ENCODE measurements at regions not wholly inside any gene's neighbourhood (a gene's known extent, or its start where the extent isn't known, plus 50 kb on each side); places are given as distances from the start of the nearest gene placed in this dataset.

DNA sequence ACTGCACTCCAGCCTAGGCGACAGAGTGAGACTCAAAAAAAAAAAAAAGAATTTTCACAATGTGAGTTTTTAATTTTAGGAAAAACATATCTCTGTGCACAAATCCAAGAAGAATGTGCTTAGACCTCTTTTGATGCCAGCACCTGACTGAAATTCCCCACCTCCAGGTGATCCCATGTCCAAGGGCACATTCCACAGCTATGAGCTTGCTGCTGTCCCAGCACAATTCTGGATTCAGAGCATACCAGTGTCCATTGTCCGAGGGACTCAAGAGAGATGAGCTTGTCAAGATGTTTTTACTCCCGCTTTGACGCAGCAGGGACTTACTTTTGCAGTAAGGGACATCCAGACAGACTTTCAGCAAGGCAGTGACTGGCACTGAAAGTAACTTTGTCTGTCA lies 489.1 kb upstream of the ACVR2A start:
- Histone ChIP-seq H3K9me3 (replicated peaks in 1 of 11) (no peaks in the 10 kb centered on the region), H3K27me3 (no peaks in the 10 kb centered on the region), H3K4me1 (peaks cover 0 to 11% (median 5%) of the 10 kb centered on the region in 10 experiments; a peak in 9 of 20 replicates), H3K36me3 (no peaks in the 10 kb centered on the region), H4K20me1 (no peaks in the 10 kb centered on the region), H3K27ac (no peak overlapping the region), H3K4me3 (no peak overlapping the region), H3K9ac (no peak overlapping the region), H3K4me2 (no peak overlapping the region)
- TF ChIP-seq Cebpa-rat (IDR thresholded peaks at IDR 0.05) = no peak

DNA sequence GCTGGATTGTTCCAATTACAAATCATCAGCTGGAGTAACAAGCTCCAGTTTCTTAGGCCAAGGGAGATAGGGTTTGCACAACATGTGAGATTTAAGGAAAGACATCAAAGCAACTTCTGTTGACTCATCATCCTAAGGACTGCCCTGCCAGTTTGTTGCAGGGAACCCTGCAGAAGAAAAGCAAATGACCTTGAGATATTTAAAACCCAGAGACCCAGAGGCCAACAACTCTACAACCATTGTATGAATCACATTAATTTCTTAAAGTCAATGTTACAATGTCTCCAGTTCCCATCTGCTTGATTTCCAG lies 491.8 kb upstream of the ACVR2A start:
- Histone ChIP-seq H3K9ac (no peak overlapping the region), H3K4me3 (no peak overlapping the region), H3K4me2 (peak overlapping the region in 2 of 11 experiments; percentile 40 to 44; a peak in 3 of 22 replicates), H3K9me3 (replicated peaks in 1 of 11) (no peaks in the 10 kb centered on the region), H3K4me1 (peaks cover 0 to 11% (median 5%) of the 10 kb centered on the region in 10 experiments; a peak in 9 of 20 replicates), H3K27ac (no peak overlapping the region), H4K20me1 (no peaks in the 10 kb centered on the region), H3K27me3 (no peaks in the 10 kb centered on the region), H3K36me3 (no peaks in the 10 kb centered on the region)
- TF ChIP-seq Cebpa-rat (IDR thresholded peaks at IDR 0.05) = no peak

DNA sequence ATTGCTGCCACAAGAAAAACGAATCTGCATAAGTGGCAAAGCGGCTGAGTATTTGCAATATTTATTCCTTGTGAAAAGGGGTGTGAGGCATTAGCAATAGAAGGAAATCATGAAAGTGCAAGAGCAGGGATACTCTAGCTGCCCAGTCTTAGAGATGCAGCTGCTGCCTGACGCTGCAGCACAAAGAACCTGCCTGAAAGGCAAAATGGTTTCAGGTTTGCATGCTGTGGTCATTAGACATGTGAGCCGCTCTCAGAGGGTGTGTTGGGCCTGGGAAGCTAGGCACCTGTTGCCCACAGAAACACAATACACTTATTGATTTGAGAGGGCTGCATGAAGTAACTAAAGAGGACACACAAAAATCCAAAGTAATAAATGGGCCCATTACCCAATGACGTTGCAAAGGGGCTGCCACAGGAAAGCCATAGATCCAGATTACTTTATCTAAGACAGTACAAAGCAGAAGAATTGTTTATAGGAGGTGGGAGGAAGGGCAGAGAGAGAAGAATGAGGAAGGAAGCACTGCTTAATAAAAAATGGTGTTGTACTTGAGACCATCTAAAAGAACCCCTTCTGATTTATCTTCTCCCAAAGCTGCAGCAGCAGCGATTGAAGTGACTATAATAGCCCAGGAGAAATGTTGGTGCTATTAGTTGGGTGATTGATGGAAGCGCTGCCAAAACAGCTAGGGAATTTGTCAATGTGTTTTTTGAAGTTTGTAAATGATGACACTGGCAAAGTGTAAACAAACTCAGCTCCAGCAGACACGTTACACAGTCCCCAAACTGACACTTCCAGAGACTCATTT lies 492.4 kb upstream of the ACVR2A start:
- Histone ChIP-seq H3K27me3 (no peaks in the 10 kb centered on the region), H3K36me3 (no peaks in the 10 kb centered on the region), H3K4me3 (no peak overlapping the region), H3K4me2 (peak overlapping the region in 2 of 11 experiments; percentile 40 to 44; a peak in 4 of 22 replicates), H4K20me1 (no peaks in the 10 kb centered on the region), H3K27ac (no peak overlapping the region), H3K9me3 (replicated peaks in 1 of 11) (no peaks in the 10 kb centered on the region), H3K9ac (no peak overlapping the region), H3K4me1 (peaks cover 0 to 11% (median 5%) of the 10 kb centered on the region in 10 experiments; a peak in 9 of 20 replicates)
- TF ChIP-seq Cebpa-rat (IDR thresholded peaks at IDR 0.05) = no peak

DNA sequence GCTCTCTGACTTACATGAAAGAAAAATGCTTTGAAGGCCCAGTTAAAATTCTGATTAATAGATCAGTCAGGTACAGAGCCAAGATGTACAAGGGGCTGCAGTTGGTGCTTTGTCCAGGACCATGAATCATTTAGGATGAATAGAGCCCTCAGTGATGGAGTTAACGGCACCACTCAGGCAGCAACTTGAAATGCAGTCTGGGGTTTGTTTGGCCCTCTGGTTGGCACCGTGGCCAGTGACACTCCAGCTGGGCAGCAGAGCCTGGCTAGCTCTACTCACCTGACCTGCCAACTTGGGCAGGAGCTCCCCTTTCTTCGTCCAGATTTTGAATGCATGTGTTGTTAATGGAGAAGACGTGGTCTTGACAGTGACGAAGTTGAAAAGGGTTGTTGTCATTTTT lies 493.0 kb upstream of the ACVR2A start:
- H4K20me1 ChIP-seq = no peaks in the 10 kb centered on the region
- TF ChIP-seq Cebpa-rat (IDR thresholded peaks at IDR 0.05) = no peak
- H3K4me3 ChIP-seq = no peak overlapping the region
- peaks cover 0 to 11% (median 5%) of the 10 kb centered on the region in 10 experiments; a peak in 9 of 20 replicates for H3K4me1 ChIP-seq
- no peak overlapping the region for H3K27ac ChIP-seq
- H3K9ac ChIP-seq = no peak overlapping the region
- H3K36me3 ChIP-seq = no peaks in the 10 kb centered on the region
- H3K4me2 ChIP-seq = peak overlapping the region in 2 of 11 experiments; percentile 5 to 14; a peak in 1 of 22 replicates
- no peaks in the 10 kb centered on the region for H3K27me3 ChIP-seq
- no peaks in the 10 kb centered on the region for H3K9me3 ChIP-seq (replicated peaks in 1 of 11)

DNA sequence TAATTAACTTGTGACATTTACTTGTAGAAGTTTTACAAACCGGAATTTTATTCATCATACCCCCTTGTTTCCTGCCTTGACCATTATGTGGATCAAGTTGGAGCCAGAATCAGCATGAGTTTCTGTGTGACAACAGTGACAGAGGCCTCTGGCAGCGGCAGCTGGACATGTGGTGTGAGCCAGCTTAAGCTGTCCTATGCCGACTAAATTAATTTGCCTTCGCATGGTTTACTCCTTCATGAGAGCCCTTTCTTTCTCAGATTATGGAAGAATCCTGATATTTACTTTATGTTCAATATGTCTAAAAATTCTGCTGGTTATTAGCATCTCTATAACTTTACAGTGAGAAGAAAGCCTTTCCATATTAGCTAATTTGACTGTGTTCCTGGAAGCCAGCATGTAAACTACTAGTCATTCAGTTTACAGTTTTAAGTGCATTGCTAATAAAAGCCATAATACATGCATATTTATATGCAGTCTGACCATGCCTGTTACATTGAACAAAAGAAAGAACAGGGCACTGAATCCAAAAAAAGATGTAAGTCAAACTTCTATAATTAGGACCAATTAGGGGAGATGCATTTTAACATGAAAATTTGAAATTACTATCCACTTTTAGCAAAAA lies 495.8 kb upstream of the ACVR2A start:
- H3K4me1 ChIP-seq = peaks cover 0 to 11% (median 5%) of the 10 kb centered on the region in 10 experiments; a peak in 9 of 20 replicates
- no peak overlapping the region for H3K4me3 ChIP-seq
- no peaks in the 10 kb centered on the region for H3K36me3 ChIP-seq
- no peak overlapping the region for H3K4me2 ChIP-seq
- no peak for TF ChIP-seq Cebpa-rat (IDR thresholded peaks at IDR 0.05)
- H4K20me1 ChIP-seq = no peaks in the 10 kb centered on the region
- H3K9me3 ChIP-seq (replicated peaks in 1 of 11) = peaks cover 14 to 26% (median 18%) of the 10 kb centered on the region in 11 experiments; a peak in 21 of 22 replicates
- no peak overlapping the region for H3K9ac ChIP-seq
- no peaks in the 10 kb centered on the region for H3K27me3 ChIP-seq
- H3K27ac ChIP-seq = no peak overlapping the region

DNA sequence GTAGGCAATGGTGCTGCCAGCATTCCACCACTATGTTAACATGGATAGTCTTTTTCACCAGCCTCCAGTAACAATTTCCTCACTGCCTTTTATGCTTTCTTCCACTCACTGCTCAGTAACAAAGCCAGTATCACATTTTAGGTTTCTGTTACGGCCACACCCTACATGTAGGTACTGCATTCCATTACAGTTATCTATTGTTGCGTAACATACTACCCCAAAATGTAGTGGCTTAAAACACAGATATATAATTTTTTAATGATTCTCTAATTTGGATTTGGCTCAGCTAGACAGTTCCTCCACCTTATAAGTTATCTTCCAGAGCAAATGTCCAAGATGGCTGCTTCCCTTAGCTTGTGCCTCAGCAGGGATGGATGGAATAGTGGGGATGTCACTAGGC lies 498.7 kb upstream of the ACVR2A start:
- no peaks in the 10 kb centered on the region for H4K20me1 ChIP-seq
- H3K9ac ChIP-seq = no peak overlapping the region
- no peak overlapping the region for H3K27ac ChIP-seq
- no peak overlapping the region for H3K4me2 ChIP-seq
- peaks cover 14 to 34% (median 18%) of the 10 kb centered on the region in 11 experiments; a peak in 21 of 22 replicates for H3K9me3 ChIP-seq (replicated peaks in 1 of 11)
- TF ChIP-seq Cebpa-rat (IDR thresholded peaks at IDR 0.05) = peak in 6 of 11 experiments; percentile 31 to 76 (median 59); a peak in 9 of 22 replicates
- no peak overlapping the region for H3K4me3 ChIP-seq
- H3K36me3 ChIP-seq = no peaks in the 10 kb centered on the region
- H3K4me1 ChIP-seq = no peaks in the 10 kb centered on the region
- H3K27me3 ChIP-seq = no peaks in the 10 kb centered on the region

DNA sequence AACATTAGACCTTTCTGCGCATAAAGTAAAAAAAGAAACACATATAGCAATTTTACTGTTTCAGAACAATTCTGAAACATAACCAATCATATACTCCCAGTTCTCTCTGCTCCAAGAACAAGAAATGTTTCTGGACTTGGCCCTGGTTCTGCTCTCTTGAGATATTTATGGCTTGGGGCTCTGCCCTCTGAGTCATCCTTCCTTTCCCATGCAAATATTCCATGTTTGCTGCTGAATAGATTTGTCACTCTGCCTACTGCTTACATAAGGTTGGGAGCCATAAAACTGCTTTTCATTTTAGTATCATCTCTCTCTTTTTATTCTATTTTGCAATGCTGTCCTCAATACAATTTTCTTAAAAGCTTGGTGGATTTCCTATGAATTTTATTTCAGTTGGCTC lies 499.6 kb upstream of the ACVR2A start:
- Histone ChIP-seq H3K36me3 (no peaks in the 10 kb centered on the region), H3K27me3 (no peaks in the 10 kb centered on the region), H3K27ac (no peak overlapping the region), H3K4me2 (no peak overlapping the region), H3K4me3 (no peak overlapping the region), H3K9me3 (replicated peaks in 1 of 11) (peaks cover 14 to 34% (median 18%) of the 10 kb centered on the region in 11 experiments; a peak in 21 of 22 replicates), H3K4me1 (no peaks in the 10 kb centered on the region), H3K9ac (no peak overlapping the region), H4K20me1 (no peaks in the 10 kb centered on the region)
- TF ChIP-seq Cebpa-rat (IDR thresholded peaks at IDR 0.05) = no peak

DNA sequence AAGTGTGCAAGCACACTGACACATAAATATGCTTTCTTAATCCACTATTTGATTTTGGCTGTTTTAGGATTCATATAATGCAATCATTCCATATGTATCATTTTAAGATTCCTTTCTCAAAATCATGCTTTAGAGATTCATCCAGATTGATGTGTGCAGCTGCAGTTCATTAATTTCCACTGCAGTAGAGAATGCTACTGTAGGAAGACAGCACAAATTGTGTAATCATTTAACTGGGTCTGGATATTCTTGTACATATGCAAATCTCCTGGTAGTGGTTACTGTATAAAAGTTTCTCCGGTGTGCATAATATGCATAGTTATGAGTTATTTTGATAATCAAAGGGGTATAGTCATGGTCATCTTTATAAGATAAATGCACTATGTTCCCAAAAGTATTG lies 502.5 kb upstream of the ACVR2A start:
- no peak overlapping the region for H3K4me2 ChIP-seq
- TF ChIP-seq Cebpa-rat (IDR thresholded peaks at IDR 0.05) = no peak
- no peak overlapping the region for H3K4me3 ChIP-seq
- no peak overlapping the region for H3K27ac ChIP-seq
- no peaks in the 10 kb centered on the region for H3K4me1 ChIP-seq
- H3K9ac ChIP-seq = no peak overlapping the region
- no peaks in the 10 kb centered on the region for H3K36me3 ChIP-seq
- H3K27me3 ChIP-seq = no peaks in the 10 kb centered on the region
- no peaks in the 10 kb centered on the region for H4K20me1 ChIP-seq
- H3K9me3 ChIP-seq (replicated peaks in 1 of 11) = peaks cover 14 to 34% (median 18%) of the 10 kb centered on the region in 11 experiments; a peak in 21 of 22 replicates

DNA sequence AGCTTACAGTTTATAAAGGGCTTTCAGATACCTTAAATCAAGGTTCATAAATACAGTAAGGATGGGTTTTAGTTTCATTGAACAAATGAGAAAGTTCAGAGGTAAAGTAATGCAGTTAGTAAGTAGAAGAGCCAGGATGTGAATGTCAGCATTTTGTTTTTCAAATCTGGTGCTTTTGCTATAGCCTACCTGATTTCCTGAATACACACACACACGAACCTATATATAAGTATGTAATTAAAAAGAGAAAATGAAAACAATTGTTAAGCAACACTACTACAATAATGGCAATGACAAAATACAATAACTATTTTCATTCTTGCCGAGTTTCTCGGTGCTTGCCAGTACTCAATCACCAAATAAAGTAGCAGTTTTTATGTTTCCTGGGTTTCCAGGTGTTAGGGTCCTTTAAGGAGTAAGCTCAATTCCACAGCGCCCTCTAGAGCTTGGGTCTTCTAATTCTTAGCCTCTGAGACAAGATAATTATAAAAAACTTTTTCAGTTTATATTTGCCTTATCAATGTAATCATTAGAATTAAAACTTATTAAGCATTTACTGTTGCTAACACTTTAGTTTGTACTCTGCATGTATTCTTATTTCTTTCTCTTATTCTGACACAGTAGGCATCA lies 512.9 kb upstream of the ACVR2A start:
- TF ChIP-seq Cebpa-rat (IDR thresholded peaks at IDR 0.05) = no peak
- Histone ChIP-seq H3K9me3 (replicated peaks in 1 of 11) (no peaks in the 10 kb centered on the region), H3K4me2 (no peak overlapping the region), H3K9ac (no peak overlapping the region), H3K27ac (no peak overlapping the region), H3K4me1 (peaks cover 0 to 13% (median 0%) of the 10 kb centered on the region in 10 experiments; a peak in 5 of 20 replicates), H3K36me3 (no peaks in the 10 kb centered on the region), H3K27me3 (no peaks in the 10 kb centered on the region), H4K20me1 (no peaks in the 10 kb centered on the region), H3K4me3 (no peak overlapping the region)
